ENCODE measurements at regions not wholly inside any gene's neighbourhood (a gene's known extent, or its start where the extent isn't known, plus 50 kb on each side); places are given as distances from the start of the nearest gene placed in this dataset.
"Not testable (repeated sequence)": the region's sequence is repeated elsewhere in the genome, so short reads cannot be mapped to it uniquely, and the experiment has no call there.

DNA sequence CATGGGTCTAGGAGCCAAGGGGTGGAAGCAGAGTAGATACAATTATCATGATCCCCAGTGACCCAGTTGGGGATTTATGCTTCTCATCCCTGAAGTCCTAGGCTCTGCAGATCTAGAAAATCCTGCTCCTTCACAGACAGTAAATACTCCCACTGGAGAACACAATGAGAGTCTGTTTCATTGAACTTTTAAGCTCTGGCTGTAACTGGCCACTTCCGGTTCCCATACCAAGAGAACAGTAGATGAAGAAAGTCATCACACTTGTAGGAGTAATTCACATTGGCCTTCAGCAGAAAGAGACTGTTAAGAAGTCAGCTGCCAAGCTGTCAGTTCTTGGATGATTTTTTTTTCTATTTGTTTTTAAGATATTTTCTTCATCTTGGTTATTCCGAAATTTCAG lies 597.1 kb downstream of the ACTL7B start:
- H3K36me3 ChIP-seq: no peaks in the 10 kb centered on the region
- H3K4me1 ChIP-seq: no peaks in the 10 kb centered on the region
- no peak overlapping the region for H3K27ac ChIP-seq
- no peak for DNase-seq (ENCODE audit: low spot score)
- H3K9me3 ChIP-seq: no peaks in the 10 kb centered on the region
- H3K27me3 ChIP-seq: no peaks in the 10 kb centered on the region
- no peak overlapping the region for H3K4me3 ChIP-seq
- TF ChIP-seq CTCF (IDR thresholded peaks at IDR 0.05): no peak

DNA sequence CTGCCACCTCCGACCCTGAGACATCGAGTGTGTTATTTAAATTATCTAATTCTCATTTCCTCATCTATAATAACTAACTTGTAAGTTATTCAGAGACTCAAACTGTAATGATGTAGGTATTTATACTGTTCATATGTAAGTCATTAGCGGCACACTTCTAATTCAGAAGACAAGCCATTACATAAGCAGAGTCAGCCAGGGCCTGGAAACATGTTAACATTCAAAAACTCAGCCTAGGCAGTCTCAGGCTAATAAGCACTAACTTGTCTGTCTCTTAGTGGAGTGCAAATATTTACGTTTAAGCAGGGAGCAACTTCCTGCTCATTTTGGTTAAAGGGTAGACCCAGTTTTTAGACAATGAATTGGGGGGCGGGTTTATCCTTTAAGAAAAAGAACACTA lies 598.4 kb downstream of the ACTL7B start:
- Histone ChIP-seq H3K36me3 (no peaks in the 10 kb centered on the region), H3K27ac (no peak overlapping the region), H3K27me3 (no peaks in the 10 kb centered on the region), H3K9me3 (no peaks in the 10 kb centered on the region), H3K4me1 (no peaks in the 10 kb centered on the region), H3K4me3 (no peak overlapping the region)
- DNase-seq (ENCODE audit: low spot score): no peak
- TF ChIP-seq CTCF (IDR thresholded peaks at IDR 0.05): no peak

DNA sequence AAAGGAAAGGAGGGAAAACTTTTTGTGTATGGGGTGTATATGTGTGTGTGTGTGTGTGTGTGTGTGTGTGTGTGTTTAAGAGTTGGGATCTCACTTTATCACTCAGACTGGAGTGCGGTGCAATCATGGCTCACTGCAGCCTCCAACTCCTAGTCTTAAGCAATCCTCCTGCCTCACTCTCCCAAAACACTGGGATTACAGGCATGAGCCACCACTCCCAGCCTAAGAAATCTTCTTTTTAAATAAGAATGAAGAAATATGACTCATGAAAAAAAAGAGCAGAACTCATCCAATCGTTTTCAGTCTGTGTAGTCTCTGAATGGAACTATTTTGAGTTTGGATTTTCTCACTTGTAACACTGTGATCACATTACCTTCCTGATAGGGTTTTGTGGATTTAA lies 601.5 kb downstream of the ACTL7B start:
- no peak for DNase-seq (ENCODE audit: low spot score)

DNA sequence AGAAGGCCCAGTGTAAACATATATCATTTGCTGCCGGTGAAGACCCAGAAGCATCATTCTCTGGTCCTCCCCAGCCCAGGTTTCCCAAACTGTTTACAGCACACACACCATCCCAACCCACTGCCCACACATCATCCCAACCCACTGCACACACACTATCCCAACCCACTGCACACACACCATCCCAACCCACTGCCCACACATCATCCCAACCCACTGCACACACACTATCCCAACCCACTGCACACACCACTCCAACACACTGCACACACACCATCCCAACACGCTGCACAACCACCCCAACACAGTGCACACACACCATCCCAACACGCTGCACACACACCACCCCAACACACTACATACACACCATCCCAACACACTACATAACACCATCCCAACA lies 608.4 kb downstream of the ACTL7B start:
- not testable (repeated sequence) for H3K9me3 ChIP-seq; H3K27ac ChIP-seq; H3K4me1 ChIP-seq; H3K4me3 ChIP-seq; H3K36me3 ChIP-seq; DNase-seq (ENCODE audit: low spot score); H3K27me3 ChIP-seq

More for the DNA sequence above, 601.5 kb downstream of the ACTL7B start:
- Histone ChIP-seq H3K27me3 (no peaks in the 10 kb centered on the region), H3K36me3 (no peaks in the 10 kb centered on the region), H3K4me3 (no peak overlapping the region), H3K4me1 (no peaks in the 10 kb centered on the region), H3K9me3 (no peaks in the 10 kb centered on the region), H3K27ac (no peak overlapping the region)
- TF ChIP-seq CTCF (IDR thresholded peaks at IDR 0.05): no peak

DNA sequence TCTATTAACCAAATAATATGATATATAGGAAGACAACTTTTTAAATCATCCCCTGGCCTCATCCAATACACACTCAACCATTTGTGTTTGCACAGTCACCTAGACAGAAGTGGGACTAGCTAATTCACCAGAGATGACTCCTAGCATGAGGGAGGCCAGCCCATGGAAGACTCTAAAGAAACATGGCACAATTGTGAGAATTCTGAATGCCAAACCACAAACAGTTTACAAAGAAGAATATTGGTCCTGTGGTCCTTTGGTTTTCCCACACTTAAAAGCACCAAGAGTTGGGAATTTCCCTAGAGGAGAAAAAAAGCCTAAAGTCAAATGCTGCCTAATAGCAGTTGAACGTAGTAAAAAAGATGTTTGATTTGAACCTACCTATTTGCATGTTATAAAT lies 609.9 kb downstream of the ACTL7B start:
- Histone ChIP-seq H3K4me3 (no peak overlapping the region), H3K27me3 (no peaks in the 10 kb centered on the region), H3K36me3 (no peaks in the 10 kb centered on the region), H3K27ac (no peak overlapping the region), H3K9me3 (no peaks in the 10 kb centered on the region), H3K4me1 (no peaks in the 10 kb centered on the region)
- no peak for TF ChIP-seq CTCF (IDR thresholded peaks at IDR 0.05)
- DNase-seq (ENCODE audit: low spot score): no peak

DNA sequence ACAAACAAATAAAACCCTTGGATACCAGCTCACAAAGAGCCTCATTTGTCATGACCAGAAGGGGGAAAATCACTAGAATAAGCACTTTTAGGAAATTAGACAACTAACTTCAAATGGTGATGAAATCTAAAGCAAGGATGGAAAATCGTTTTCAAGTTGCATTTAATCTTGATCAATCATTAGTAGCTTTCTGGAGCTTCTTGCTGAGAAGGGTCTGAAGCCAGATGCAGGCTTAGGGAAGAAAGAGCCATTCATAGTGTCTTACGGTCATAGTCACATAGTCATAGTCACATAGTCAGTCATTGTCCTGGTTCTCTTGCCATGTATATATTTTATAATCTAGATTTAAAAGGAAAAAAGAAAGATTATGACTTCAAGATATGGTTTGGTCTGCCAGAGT lies 610.5 kb downstream of the ACTL7B start:
- no peak overlapping the region for H3K27ac ChIP-seq
- H3K36me3 ChIP-seq: no peaks in the 10 kb centered on the region
- no peak overlapping the region for H3K4me3 ChIP-seq
- no peak for DNase-seq (ENCODE audit: low spot score)
- H3K9me3 ChIP-seq: no peaks in the 10 kb centered on the region
- no peak for TF ChIP-seq CTCF (IDR thresholded peaks at IDR 0.05)
- no peaks in the 10 kb centered on the region for H3K4me1 ChIP-seq
- no peaks in the 10 kb centered on the region for H3K27me3 ChIP-seq
